GM23338 (cell line): ENCODE measurements at regions not wholly inside any gene's neighbourhood (a gene's known extent, or its start where the extent isn't known, plus 50 kb on each side); places are given as distances from the start of the nearest gene placed in this dataset.

Experiments
- ATAC-seq: fragments of 200-7000 bp; cut with Tn5 transposase; 3 replicates; pipeline ENCODE4 v1.9.1; 2020
- DNase-seq: peaks from one replicate; pipeline ENCODE4 v3.0.0-alpha.2; 2015; ENCODE audit warnings: low spot score
- H2AFZ ChIP-seq: fragments of 200-600 bp; sonication (generic); 2 replicates; pipeline ENCODE4 v1.8.0; 2016; ENCODE audit warnings: antibody characterized with exemption, mild to moderate bottlenecking, moderate library complexity
- H3F3A ChIP-seq: fragments of 200-600 bp; sonication (generic); replicated peaks from 2 replicates; pipeline ENCODE4 v1.8.0; 2017; ENCODE audit warnings: antibody characterized with exemption, mixed run types, low read depth
- H3K27ac ChIP-seq: fragments of 200-600 bp; sonication (generic); 2 replicates; pipeline ENCODE4 v1.6.1; 2016; ENCODE audit warnings: low read depth
- H3K27me3 ChIP-seq: fragments of 200-600 bp; sonication (generic); 2 replicates; pipeline ENCODE4 v1.8.0; 2016; ENCODE audit warnings: mild to moderate bottlenecking, mixed run types, moderate library complexity; ENCODE audit not compliant: insufficient read depth
- H3K36me3 ChIP-seq: fragments of 200-600 bp; sonication (generic); 2 replicates; pipeline ENCODE4 v1.8.0; 2016; ENCODE audit warnings: mild to moderate bottlenecking; ENCODE audit not compliant: insufficient read depth
- H3K4me1 ChIP-seq: fragments of 200-600 bp; sonication (generic); 2 replicates; pipeline ENCODE4 v1.8.0; 2016; ENCODE audit warnings: mild to moderate bottlenecking, moderate library complexity; ENCODE audit not compliant: insufficient read depth
- H3K4me2 ChIP-seq: fragments of 200-600 bp; sonication (generic); 2 replicates; pipeline ENCODE4 v1.7.1; 2017; ENCODE audit warnings: mixed run types
- H3K4me3 ChIP-seq: fragments of 200-600 bp; sonication (generic); 2 replicates; pipeline ENCODE4 v1.6.1; 2016; ENCODE audit warnings: mixed run types
- H3K79me2 ChIP-seq: fragments of 200-600 bp; sonication (generic); replicated peaks from 2 replicates; pipeline ENCODE4 v1.8.0; 2017; ENCODE audit warnings: mild to moderate bottlenecking; ENCODE audit not compliant: insufficient read depth
- H3K9me2 ChIP-seq: fragments of 200-600 bp; sonication (generic); 2 replicates; pipeline ENCODE4 v1.8.0; 2017; ENCODE audit not compliant: insufficient read depth
- H4K20me1 ChIP-seq: fragments of 200-600 bp; sonication (generic); replicated peaks from 2 replicates; pipeline ENCODE4 v1.8.0; 2017; ENCODE audit warnings: mild to moderate bottlenecking; ENCODE audit not compliant: insufficient read depth
- H3K27ac Mint-ChIP-seq: 2 replicates; pipeline ENCODE4 v1.8.0; 2020; ENCODE audit warnings: inconsistent platforms, mild to moderate bottlenecking, moderate library complexity, mixed read lengths
- H3K27me3 Mint-ChIP-seq: 3 replicates; pipeline ENCODE4 v1.8.0; 2022; ENCODE audit warnings: low read depth, mild to moderate bottlenecking, moderate library complexity, mixed read lengths, inconsistent platforms; ENCODE audit not compliant: insufficient read depth, poor library complexity
- H3K36me3 Mint-ChIP-seq: 3 replicates; pipeline ENCODE4 v1.8.0; 2021; ENCODE audit warnings: low read depth, mild to moderate bottlenecking, inconsistent platforms, moderate library complexity, mixed read lengths
- H3K4me1 Mint-ChIP-seq: 3 replicates; pipeline ENCODE4 v1.8.0; 2020; ENCODE audit warnings: mild to moderate bottlenecking, inconsistent platforms, mixed read lengths
- H3K4me3 Mint-ChIP-seq: 3 replicates; pipeline ENCODE4 v1.8.0; 2021; ENCODE audit warnings: moderate library complexity, mild to moderate bottlenecking, inconsistent platforms, mixed read lengths
- H3K9me3 Mint-ChIP-seq: 3 replicates; pipeline ENCODE4 v1.8.0; 2020; ENCODE audit warnings: moderate library complexity, mild to moderate bottlenecking, inconsistent platforms, mixed read lengths
- EZH2 ChIP-seq: fragments of 200-600 bp; sonication (generic); IDR thresholded peaks from one replicate; pipeline ENCODE4 v1.8.0; 2017; ENCODE audit warnings: antibody characterized with exemption, mild to moderate bottlenecking, low read depth; ENCODE audit not compliant: unreplicated experiment
- JUNB ChIP-seq: IDR thresholded peaks from one replicate; pipeline ENCODE4 v1.6.1; 2016; ENCODE audit warnings: antibody characterized with exemption; ENCODE audit not compliant: unreplicated experiment
- NANOG ChIP-seq: IDR thresholded peaks from 2 replicates; pipeline ENCODE4 v1.6.1; 2016; ENCODE audit warnings: antibody characterized with exemption, borderline replicate concordance
- ZNF114 ChIP-seq: fragments of 250-450 bp; sonication (Bioruptor Pico); IDR thresholded peaks from 2 replicates; pipeline ENCODE4 v1.5.0; 2020; ENCODE audit warnings: mild to moderate bottlenecking, moderate library complexity
- ZNF331 ChIP-seq: fragments of 250-450 bp; sonication (Bioruptor Pico); IDR thresholded peaks from 2 replicates; pipeline ENCODE4 v1.5.0; 2020; ENCODE audit warnings: low read depth, mild to moderate bottlenecking, moderate library complexity
- TF ChIP-seq, protein P1 (sequence below): IDR thresholded peaks from one replicate; pipeline ENCODE4 v1.6.1; 2018; ENCODE audit warnings: antibody characterized with exemption; ENCODE audit not compliant: unreplicated experiment
- TF ChIP-seq, protein P2 (sequence below): IDR thresholded peaks from 2 replicates; pipeline ENCODE4 v1.6.1; 2016; ENCODE audit warnings: antibody characterized with exemption
- TF ChIP-seq, protein P3 (sequence below): fragments of 250-450 bp; sonication (Bioruptor Pico); IDR thresholded peaks from 2 replicates; pipeline ENCODE4 v1.5.0; 2020; ENCODE audit warnings: mild to moderate bottlenecking, moderate library complexity
- TF ChIP-seq, protein P4 (sequence below), 2 experiments: fragments of 200-600 bp in 1 of 2; sonication (generic) in 1 of 2; conservative IDR thresholded peaks; 2 replicates each; pipeline versions ENCODE4 v1.5.1 to v1.6.1; 2016 to 2017; ENCODE audit warnings: antibody characterized with exemption in 2 of 2, low read depth in 2 of 2, mild to moderate bottlenecking in 2 of 2, moderate library complexity in 1 of 2

DNA sequence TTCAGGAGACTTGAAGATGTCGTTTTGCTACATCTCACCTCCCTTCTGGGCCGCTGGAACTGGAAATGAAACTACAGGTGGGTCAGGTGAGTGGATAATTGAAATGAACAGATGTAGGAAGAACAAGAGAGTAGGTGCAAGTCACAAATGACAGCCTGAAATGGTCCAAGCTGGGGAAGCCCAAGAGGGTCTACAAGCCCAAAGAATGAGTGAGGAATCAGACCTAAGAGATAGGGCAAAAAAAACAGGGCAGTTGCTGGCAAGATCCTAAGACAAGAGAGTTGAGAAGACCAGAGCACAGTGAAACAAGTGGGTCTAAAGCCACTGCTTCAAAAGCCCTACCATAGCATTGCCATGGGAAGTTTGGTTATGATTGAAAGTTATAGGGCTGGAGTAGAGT is 67.4 kb upstream of the SNRK start (continued):
- TF ChIP-seq, protein P1, sequence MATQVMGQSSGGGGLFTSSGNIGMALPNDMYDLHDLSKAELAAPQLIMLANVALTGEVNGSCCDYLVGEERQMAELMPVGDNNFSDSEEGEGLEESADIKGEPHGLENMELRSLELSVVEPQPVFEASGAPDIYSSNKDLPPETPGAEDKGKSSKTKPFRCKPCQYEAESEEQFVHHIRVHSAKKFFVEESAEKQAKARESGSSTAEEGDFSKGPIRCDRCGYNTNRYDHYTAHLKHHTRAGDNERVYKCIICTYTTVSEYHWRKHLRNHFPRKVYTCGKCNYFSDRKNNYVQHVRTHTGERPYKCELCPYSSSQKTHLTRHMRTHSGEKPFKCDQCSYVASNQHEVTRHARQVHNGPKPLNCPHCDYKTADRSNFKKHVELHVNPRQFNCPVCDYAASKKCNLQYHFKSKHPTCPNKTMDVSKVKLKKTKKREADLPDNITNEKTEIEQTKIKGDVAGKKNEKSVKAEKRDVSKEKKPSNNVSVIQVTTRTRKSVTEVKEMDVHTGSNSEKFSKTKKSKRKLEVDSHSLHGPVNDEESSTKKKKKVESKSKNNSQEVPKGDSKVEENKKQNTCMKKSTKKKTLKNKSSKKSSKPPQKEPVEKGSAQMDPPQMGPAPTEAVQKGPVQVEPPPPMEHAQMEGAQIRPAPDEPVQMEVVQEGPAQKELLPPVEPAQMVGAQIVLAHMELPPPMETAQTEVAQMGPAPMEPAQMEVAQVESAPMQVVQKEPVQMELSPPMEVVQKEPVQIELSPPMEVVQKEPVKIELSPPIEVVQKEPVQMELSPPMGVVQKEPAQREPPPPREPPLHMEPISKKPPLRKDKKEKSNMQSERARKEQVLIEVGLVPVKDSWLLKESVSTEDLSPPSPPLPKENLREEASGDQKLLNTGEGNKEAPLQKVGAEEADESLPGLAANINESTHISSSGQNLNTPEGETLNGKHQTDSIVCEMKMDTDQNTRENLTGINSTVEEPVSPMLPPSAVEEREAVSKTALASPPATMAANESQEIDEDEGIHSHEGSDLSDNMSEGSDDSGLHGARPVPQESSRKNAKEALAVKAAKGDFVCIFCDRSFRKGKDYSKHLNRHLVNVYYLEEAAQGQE = no peak
- TF ChIP-seq, protein P2, sequence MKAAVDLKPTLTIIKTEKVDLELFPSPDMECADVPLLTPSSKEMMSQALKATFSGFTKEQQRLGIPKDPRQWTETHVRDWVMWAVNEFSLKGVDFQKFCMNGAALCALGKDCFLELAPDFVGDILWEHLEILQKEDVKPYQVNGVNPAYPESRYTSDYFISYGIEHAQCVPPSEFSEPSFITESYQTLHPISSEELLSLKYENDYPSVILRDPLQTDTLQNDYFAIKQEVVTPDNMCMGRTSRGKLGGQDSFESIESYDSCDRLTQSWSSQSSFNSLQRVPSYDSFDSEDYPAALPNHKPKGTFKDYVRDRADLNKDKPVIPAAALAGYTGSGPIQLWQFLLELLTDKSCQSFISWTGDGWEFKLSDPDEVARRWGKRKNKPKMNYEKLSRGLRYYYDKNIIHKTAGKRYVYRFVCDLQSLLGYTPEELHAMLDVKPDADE = no peak
- no peak for TF ChIP-seq JUNB
- no peak for TF ChIP-seq ZNF331 (CRISPR knock-in tag)
- no peak for TF ChIP-seq NANOG

DNA sequence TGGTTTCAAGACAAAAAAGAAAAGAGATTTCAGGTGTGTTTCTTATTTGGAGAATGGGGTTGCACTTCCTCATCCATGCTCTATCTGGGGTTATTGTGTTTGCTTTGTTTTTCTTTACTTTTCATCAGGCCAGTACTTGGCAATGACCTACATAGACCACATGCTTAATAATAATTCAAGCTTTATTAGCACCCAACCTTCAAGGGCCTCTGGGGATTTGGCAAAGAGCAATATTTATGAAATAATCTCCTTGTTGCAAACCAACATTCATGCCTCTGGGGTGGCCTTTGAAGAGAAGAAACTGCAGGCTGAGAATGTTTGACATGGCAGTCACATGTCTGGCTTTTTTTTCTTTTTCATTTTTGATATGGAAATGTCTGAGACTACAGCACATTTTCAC is 68.2 kb upstream of the SNRK start:
- H3K4me3 ChIP-seq = no peak overlapping the region
- no peaks in the 10 kb centered on the region for H3K36me3 ChIP-seq
- H3K27me3 ChIP-seq = no peaks in the 10 kb centered on the region
- no peaks in the 10 kb centered on the region for H3K36me3 Mint-ChIP-seq
- peaks cover 9% of the 10 kb centered on the region; the same call in 1 of the 2 replicates for H3K9me2 ChIP-seq
- no peaks in the 10 kb centered on the region for H3K4me1 ChIP-seq
- no peak overlapping the region for H3K27ac Mint-ChIP-seq
- H3K4me1 Mint-ChIP-seq = no peaks in the 10 kb centered on the region
- no peak for ATAC-seq
- H3K79me2 ChIP-seq = no peaks in the 10 kb centered on the region
- H2AFZ ChIP-seq = no peak overlapping the region
- H3K4me3 Mint-ChIP-seq = no peak overlapping the region
- peaks cover 11% of the 10 kb centered on the region for H3K9me3 Mint-ChIP-seq
- no peak overlapping the region for H3K27ac ChIP-seq
- H3F3A ChIP-seq = no peaks in the 10 kb centered on the region
- no peaks in the 10 kb centered on the region for H4K20me1 ChIP-seq
- no peak overlapping the region for H3K4me2 ChIP-seq
- no peak for DNase-seq
- H3K27me3 Mint-ChIP-seq = peaks cover 8% of the 10 kb centered on the region
- TF ChIP-seq NANOG = no peak
- TF ChIP-seq, protein P2 = no peak
- TF ChIP-seq, protein P3, sequence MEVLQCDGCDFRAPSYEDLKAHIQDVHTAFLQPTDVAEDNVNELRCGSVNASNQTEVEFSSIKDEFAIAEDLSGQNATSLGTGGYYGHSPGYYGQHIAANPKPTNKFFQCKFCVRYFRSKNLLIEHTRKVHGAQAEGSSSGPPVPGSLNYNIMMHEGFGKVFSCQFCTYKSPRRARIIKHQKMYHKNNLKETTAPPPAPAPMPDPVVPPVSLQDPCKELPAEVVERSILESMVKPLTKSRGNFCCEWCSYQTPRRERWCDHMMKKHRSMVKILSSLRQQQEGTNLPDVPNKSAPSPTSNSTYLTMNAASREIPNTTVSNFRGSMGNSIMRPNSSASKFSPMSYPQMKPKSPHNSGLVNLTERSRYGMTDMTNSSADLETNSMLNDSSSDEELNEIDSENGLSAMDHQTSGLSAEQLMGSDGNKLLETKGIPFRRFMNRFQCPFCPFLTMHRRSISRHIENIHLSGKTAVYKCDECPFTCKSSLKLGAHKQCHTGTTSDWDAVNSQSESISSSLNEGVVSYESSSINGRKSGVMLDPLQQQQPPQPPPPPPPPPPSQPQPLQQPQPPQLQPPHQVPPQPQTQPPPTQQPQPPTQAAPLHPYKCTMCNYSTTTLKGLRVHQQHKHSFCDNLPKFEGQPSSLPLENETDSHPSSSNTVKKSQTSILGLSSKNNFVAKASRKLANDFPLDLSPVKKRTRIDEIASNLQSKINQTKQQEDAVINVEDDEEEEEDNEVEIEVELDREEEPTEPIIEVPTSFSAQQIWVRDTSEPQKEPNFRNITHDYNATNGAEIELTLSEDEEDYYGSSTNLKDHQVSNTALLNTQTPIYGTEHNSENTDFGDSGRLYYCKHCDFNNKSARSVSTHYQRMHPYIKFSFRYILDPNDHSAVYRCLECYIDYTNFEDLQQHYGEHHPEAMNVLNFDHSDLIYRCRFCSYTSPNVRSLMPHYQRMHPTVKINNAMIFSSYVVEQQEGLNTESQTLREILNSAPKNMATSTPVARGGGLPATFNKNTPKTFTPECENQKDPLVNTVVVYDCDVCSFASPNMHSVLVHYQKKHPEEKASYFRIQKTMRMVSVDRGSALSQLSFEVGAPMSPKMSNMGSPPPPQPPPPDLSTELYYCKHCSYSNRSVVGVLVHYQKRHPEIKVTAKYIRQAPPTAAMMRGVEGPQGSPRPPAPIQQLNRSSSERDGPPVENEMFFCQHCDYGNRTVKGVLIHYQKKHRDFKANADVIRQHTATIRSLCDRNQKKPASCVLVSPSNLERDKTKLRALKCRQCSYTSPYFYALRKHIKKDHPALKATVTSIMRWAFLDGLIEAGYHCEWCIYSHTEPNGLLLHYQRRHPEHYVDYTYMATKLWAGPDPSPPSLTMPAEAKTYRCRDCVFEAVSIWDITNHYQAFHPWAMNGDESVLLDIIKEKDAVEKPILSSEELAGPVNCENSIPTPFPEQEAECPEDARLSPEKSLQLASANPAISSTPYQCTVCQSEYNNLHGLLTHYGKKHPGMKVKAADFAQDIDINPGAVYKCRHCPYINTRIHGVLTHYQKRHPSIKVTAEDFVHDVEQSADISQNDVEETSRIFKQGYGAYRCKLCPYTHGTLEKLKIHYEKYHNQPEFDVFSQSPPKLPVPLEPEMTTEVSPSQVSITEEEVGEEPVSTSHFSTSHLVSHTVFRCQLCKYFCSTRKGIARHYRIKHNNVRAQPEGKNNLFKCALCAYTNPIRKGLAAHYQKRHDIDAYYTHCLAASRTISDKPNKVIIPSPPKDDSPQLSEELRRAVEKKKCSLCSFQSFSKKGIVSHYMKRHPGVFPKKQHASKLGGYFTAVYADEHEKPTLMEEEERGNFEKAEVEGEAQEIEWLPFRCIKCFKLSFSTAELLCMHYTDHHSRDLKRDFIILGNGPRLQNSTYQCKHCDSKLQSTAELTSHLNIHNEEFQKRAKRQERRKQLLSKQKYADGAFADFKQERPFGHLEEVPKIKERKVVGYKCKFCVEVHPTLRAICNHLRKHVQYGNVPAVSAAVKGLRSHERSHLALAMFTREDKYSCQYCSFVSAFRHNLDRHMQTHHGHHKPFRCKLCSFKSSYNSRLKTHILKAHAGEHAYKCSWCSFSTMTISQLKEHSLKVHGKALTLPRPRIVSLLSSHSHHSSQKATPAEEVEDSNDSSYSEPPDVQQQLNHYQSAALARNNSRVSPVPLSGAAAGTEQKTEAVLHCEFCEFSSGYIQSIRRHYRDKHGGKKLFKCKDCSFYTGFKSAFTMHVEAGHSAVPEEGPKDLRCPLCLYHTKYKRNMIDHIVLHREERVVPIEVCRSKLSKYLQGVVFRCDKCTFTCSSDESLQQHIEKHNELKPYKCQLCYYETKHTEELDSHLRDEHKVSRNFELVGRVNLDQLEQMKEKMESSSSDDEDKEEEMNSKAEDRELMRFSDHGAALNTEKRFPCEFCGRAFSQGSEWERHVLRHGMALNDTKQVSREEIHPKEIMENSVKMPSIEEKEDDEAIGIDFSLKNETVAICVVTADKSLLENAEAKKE = no peak
- TF ChIP-seq ZNF114 (CRISPR knock-in tag) = no peak
- TF ChIP-seq, protein P4, sequence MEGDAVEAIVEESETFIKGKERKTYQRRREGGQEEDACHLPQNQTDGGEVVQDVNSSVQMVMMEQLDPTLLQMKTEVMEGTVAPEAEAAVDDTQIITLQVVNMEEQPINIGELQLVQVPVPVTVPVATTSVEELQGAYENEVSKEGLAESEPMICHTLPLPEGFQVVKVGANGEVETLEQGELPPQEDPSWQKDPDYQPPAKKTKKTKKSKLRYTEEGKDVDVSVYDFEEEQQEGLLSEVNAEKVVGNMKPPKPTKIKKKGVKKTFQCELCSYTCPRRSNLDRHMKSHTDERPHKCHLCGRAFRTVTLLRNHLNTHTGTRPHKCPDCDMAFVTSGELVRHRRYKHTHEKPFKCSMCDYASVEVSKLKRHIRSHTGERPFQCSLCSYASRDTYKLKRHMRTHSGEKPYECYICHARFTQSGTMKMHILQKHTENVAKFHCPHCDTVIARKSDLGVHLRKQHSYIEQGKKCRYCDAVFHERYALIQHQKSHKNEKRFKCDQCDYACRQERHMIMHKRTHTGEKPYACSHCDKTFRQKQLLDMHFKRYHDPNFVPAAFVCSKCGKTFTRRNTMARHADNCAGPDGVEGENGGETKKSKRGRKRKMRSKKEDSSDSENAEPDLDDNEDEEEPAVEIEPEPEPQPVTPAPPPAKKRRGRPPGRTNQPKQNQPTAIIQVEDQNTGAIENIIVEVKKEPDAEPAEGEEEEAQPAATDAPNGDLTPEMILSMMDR (conservative IDR thresholded peaks at IDR 0.05; ENCODE audit: low read depth in 2 of 2) = no peak
- TF ChIP-seq EZH2 = no peak
- no peak for TF ChIP-seq JUNB
